Nucleus accumbens (tissue), 56 donors: ENCODE measurements at regions not wholly inside any gene's neighbourhood (a gene's known extent, or its start where the extent isn't known, plus 50 kb on each side); places are given as distances from the start of the nearest gene placed in this dataset.
"Not testable (repeated sequence)": the region's sequence is repeated elsewhere in the genome, so short reads cannot be mapped to it uniquely, and the experiment has no call there.

Source experiments
- DNase-seq, 56 donors: peaks; one replicate each; lab custom pipeline; 2025; lab: John Stamatoyannopoulos, UW

- no peak for DNase-seq
Measured at GRCh38 chr4:11700751-11701226, 272.1 kb upstream of the HS3ST1 start.

- DNase-seq: peak in 13 of 56 donors; percentile 0 to 43 (median 15)
Measured at GRCh38 chr4:11698846-11699590, 270.3 kb upstream of the HS3ST1 start.

DNA sequence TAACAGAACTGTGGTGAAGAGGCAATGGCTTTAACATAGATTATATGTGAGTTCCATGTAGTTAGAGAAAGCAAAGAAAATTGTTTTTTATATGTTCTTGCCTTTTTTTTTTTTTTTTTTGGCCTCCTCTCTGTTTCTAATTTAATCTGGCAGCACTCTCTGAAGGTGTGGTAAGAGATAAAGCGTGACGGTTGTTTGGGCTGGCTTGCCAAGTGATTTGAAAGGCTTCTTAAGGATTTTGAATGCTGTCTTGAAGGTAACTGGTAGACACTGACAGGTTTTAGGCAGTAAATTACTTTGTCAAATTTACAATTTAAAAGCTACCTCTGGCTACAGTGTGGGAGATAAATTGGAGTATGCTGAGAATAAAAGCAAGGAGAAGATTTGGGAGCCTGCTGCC is 269.3 kb upstream of the HS3ST1 start:
- peak in 2 of 56 donors; percentile 1 to 4 for DNase-seq

DNA sequence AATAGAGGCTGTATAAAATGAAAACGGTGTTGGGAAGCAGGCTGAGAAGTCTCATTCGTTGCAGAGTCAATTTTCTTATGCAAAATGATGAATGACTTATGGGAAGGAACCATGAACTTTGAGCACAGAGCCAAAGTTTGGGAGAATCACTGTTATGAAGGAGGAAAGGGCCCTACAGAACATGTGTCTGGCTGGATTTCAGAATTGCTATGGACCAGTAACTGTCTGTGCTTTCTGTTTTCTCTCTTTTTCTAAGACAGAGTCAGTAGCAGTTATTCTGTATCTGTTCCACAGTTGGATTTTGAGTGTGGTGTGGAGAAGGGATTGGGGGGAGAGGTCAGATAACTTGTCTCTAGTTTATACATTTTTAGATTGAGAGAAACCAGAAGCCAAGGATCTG is 265.0 kb upstream of the HS3ST1 start:
- DNase-seq: no peak

DNA sequence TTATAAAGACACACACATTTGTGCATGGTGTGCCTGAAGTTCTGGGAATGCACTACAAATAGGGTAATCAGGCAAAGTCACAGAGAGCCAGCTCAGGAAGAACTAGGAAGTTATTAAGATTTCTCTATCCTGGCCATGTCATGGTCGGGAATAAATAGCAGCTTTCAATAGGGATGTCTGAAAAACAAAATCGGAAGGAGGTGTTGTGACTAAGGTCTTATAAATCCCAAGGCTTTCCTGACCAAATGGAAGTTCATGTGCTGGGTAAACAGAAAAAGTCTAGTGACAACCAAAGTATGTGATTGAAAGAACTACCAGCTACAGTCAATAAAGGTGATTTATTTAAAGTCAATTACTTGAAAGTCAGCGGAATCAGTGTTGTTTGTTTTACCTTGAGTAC is 262.5 kb upstream of the HS3ST1 start:
- no peak for DNase-seq

DNA sequence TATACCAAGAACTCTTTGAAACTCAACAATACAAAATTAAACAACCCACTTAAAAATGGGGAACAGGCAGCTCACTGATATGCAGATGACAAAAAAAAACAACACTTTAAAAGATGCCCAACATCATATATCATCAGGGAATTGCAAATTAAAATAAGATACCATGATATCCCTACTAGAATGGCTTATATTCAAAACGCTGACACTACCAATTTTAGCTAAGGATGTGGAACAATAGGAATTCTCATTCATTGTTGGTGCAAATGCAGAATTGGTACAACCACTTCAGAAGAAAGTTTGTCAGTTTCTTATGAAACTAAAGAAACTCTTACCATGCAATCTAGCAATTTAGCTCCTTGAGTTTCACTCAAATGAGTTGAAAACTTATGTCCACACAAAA is 259.0 kb upstream of the HS3ST1 start:
- DNase-seq: no peak

DNA sequence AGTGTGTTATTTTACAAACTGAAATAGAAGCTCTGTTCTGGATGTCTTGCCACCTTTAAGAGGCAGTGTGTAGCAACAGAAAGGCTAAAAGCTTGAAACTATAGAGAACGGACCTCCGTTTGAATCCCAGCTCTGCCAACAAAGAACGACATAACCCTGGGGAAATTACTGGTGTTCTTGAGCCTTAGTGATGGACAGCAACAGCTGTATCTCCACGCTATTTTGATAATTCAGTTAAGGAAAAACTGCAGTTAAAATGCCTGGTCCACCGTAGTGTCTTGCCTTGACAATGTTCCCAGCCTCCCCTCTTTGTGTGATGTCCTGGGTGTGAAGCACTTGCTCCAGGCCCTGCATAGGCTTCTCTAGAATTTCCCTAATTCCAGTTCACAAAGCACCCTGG is 256.8 kb upstream of the HS3ST1 start:
- no peak for DNase-seq

- no peak for DNase-seq
Measured at GRCh38 chr4:11675051-11675800, 246.5 kb upstream of the HS3ST1 start.

- no peak for DNase-seq
Measured at GRCh38 chr4:11670304-11670703, 241.6 kb upstream of the HS3ST1 start.

DNA sequence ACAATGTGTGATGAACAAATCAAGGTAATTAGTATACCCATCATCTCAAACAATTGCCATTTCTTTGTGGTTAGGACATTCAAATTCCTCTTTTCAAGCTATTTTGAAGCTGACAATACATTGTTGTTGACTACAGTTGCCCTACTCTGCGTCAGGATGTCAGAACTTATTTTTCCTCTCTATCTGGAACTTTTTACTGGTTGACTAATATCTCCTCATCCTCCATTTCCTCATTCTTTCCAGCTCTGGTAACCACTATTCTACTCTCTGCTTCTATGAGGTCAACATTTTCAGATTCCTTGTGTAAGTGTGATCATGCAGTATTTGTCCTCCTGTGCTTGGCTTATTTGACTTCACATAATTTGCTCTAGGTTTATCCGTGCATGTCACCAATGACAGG is 240.5 kb upstream of the HS3ST1 start:
- no peak for DNase-seq

- no peak for DNase-seq
Measured at GRCh38 chr4:11663114-11663513, 234.4 kb upstream of the HS3ST1 start.

GRCh38 chr4:11650801-11651596 is 222.3 kb upstream of the HS3ST1 start:
- peak in 29 of 56 donors; percentile 1 to 59 (median 17) for DNase-seq

- no peak for DNase-seq
Measured at GRCh38 chr4:11647433-11647832, 218.7 kb upstream of the HS3ST1 start.

GRCh38 chr4:11643081-11643480 is 214.4 kb upstream of the HS3ST1 start:
- DNase-seq: not testable (repeated sequence)

DNA sequence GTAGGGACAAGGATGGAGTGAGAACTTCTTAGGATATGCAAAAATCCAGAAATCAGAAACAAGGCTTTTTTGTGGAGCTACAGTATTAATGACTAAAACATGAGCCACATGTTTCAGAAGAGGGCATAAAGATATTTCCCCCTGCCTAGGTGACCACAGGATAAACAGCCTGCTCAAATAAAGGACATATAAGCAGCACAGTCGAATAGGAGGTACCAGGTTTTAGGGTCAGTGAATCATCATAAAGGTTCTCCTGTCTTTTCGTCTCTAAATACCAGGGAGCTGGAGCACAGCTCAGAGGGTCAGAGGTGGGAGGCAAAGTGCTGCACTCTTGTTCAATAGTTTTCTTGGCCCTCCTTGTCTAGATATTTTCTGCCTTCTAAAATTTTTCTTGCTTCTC is 211.9 kb upstream of the HS3ST1 start:
- no peak for DNase-seq

GRCh38 chr4:11636551-11636950 is 207.9 kb upstream of the HS3ST1 start:
- no peak for DNase-seq

- DNase-seq: no peak
Measured at GRCh38 chr4:11636031-11636430, 207.3 kb upstream of the HS3ST1 start.

DNA sequence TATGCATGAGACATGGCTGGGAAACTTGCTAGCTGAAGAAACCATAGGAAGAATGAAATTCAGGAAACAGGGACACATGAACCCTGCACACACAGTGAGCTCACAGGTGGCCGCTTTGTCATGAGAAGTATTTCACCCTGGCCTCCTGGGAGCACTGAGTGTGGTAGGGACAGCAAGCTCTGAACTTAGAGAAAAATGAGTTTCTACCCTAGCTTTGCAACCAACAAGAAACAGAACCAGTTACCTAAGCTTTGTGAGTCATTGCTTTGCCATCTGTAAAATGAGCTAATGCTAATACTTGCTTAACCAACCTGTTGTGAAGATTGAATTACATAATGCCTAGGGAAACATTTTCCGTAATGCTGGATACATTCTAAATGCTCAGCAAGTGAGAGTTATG is 206.6 kb upstream of the HS3ST1 start:
- no peak for DNase-seq

GRCh38 chr4:11634283-11634682 is 205.6 kb upstream of the HS3ST1 start:
- DNase-seq: no peak

DNA sequence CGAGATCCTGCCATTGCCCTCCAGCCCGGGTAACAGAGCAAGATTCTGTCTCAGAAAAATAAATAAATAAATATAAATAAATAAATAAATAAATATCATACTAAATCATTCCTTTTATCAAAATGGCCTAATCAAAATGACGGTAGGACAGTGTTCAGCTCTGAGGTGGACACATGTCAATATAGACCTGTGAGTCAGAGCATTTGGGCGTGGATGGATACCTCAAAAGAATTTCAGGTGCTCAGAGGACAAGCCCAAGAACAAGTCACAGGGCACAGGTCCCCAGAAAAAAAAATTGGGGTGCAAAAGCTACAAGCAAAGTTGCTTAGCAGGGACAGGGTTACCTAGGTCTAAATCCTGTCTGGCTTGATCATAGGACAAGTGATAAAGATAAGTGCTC is 204.7 kb upstream of the HS3ST1 start:
- DNase-seq: no peak

DNA sequence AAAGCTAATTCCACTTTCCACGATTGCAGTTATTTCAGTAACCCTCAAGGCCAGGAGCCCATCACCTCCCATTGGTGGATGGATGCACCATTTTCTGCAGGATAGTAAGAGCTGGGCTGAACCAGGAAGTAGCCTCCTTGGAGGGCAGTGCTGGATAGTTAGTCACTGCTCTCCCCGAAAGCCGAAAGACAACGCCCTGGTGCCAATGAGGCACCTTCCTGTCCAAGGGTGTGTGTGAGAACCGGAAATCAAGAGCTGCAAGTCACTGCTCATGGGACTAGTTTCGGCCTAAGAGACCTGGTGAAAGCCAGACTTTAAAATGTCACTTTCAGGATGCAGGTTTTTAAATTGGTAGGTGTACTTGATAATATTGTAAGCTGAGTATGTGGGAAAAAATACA is 203.8 kb upstream of the HS3ST1 start:
- DNase-seq: no peak
